ENCODE measurements at regions not wholly inside any gene's neighbourhood (a gene's known extent, or its start where the extent isn't known, plus 50 kb on each side); places are given as distances from the start of the nearest gene placed in this dataset.

DNA sequence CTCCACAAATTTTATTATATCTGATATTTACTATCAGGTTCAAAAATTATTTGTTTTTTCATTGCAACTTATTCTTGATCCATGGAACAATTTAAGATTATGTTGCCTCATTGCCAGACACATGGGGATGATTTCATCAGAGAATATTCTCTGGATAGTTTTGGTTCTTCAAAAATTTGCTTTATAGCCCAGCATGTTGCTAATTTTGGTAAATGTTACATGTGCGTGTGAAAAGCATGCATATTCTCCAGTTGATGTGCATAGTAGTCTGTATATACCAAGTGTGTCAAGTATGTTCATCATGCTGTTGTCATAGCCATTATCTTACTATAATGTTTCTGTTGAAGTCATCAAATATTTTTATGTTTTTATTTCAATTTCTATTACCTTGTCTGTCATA, 122.3 kb downstream of the RFC3 start:
- BruUV-seq (replicated peaks) = no TSS peak
- Histone ChIP-seq H3K4me1 (ENCODE audit: control insufficient read depth in 1 of 2, insufficient read depth in 2 of 2, low read length in 2 of 2) (peaks cover 3 to 22% of the 10 kb centered on the region in 2 experiments), H3K9me2 (ENCODE audit: insufficient read depth) (no peaks in the 10 kb centered on the region), H3K4me3 (replicated peaks in 1 of 2; ENCODE audit: low read depth in 1 of 2, low read length in 2 of 2) (no peak overlapping the region), H3K79me2 (ENCODE audit: insufficient read depth, low read length) (no peaks in the 10 kb centered on the region), H3K9ac (ENCODE audit: low read length) (no peak overlapping the region), H3K9me3 (ENCODE audit: control insufficient read depth in 1 of 2, insufficient read depth in 1 of 2, low read depth in 1 of 2, low read length in 2 of 2) (no peaks in the 10 kb centered on the region), H3K36me3 (ENCODE audit: control insufficient read depth in 1 of 2, insufficient read depth in 2 of 2, low read length in 2 of 2) (no peaks in the 10 kb centered on the region), H3K4me2 (ENCODE audit: low read length) (no peak overlapping the region), H3K27me3 (ENCODE audit: insufficient read depth, low read length) (no peaks in the 10 kb centered on the region), H2AFZ (ENCODE audit: low read depth, low read length, poor library complexity, severe bottlenecking) (no peak overlapping the region), H3K27ac (ENCODE audit: low read depth, low read length) (no peak overlapping the region), H4K20me1 (ENCODE audit: insufficient read depth) (no peaks in the 10 kb centered on the region)
- ChIA-PET POLR2A (no interaction called here), CTCF (no interaction called here), RAD21 (ENCODE audit: low non-redundant PET in 1 of 2, low total read pairs in 2 of 2, uncharacterized antibody in 2 of 2, unreplicated experiment in 2 of 2) (no interaction called here)
- intact Hi-C loops (cut with micrococcal nuclease) = no loop called here
- TF ChIP-seq SP1 (IDR thresholded peaks at IDR 0.05; ENCODE audit: low read depth) (no peak), ZFX (IDR thresholded peaks at IDR 0.05) (no peak), EZH2phosphoT487 (IDR thresholded peaks at IDR 0.05; ENCODE audit: borderline replicate concordance) (no peak), TCF7L2 (IDR thresholded peaks at IDR 0.05; ENCODE audit: borderline replicate concordance, extremely low read depth, insufficient read depth, insufficient read length) (no peak), FOSL1 (IDR thresholded peaks at IDR 0.05; ENCODE audit: low read depth) (no peak)
- TF ChIP-seq, protein P1, sequence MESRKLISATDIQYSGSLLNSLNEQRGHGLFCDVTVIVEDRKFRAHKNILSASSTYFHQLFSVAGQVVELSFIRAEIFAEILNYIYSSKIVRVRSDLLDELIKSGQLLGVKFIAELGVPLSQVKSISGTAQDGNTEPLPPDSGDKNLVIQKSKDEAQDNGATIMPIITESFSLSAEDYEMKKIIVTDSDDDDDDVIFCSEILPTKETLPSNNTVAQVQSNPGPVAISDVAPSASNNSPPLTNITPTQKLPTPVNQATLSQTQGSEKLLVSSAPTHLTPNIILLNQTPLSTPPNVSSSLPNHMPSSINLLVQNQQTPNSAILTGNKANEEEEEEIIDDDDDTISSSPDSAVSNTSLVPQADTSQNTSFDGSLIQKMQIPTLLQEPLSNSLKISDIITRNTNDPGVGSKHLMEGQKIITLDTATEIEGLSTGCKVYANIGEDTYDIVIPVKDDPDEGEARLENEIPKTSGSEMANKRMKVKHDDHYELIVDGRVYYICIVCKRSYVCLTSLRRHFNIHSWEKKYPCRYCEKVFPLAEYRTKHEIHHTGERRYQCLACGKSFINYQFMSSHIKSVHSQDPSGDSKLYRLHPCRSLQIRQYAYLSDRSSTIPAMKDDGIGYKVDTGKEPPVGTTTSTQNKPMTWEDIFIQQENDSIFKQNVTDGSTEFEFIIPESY (IDR thresholded peaks at IDR 0.05; ENCODE audit: extremely low read depth, insufficient replicate concordance, low read length) = no peak
- TF ChIP-seq, protein P2, sequence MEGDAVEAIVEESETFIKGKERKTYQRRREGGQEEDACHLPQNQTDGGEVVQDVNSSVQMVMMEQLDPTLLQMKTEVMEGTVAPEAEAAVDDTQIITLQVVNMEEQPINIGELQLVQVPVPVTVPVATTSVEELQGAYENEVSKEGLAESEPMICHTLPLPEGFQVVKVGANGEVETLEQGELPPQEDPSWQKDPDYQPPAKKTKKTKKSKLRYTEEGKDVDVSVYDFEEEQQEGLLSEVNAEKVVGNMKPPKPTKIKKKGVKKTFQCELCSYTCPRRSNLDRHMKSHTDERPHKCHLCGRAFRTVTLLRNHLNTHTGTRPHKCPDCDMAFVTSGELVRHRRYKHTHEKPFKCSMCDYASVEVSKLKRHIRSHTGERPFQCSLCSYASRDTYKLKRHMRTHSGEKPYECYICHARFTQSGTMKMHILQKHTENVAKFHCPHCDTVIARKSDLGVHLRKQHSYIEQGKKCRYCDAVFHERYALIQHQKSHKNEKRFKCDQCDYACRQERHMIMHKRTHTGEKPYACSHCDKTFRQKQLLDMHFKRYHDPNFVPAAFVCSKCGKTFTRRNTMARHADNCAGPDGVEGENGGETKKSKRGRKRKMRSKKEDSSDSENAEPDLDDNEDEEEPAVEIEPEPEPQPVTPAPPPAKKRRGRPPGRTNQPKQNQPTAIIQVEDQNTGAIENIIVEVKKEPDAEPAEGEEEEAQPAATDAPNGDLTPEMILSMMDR (IDR thresholded peaks at IDR 0.05 in 2 of 3, conservative IDR thresholded peaks at IDR 0.05 in 1 of 3; ENCODE audit: borderline replicate concordance in 1 of 3, insufficient read depth in 1 of 3, low read depth in 2 of 3, low read length in 2 of 3) = no peak
- DNase-seq (ENCODE audit: low read depth, low spot score) (no peak), ATAC-seq (no peak)
